GM12865 (cell line): ENCODE measurements at regions not wholly inside any gene's neighbourhood (a gene's known extent, or its start where the extent isn't known, plus 50 kb on each side); places are given as distances from the start of the nearest gene placed in this dataset.

Source experiments
- DNase-seq: peaks from one replicate; pipeline ENCODE4 v3.0.0; 2010; ENCODE audit warnings: low read depth
- H3K4me3 ChIP-seq: 2 replicates; pipeline ENCODE4 v1.5.1; 2011; ENCODE audit warnings: mild to moderate bottlenecking, low read depth, low read length, control low read depth
- TF ChIP-seq, protein P1 (sequence below): IDR thresholded peaks from 2 replicates; pipeline ENCODE4 v1.5.1; 2011; ENCODE audit warnings: low read length, control low read depth, low read depth, inconsistent platforms; ENCODE audit not compliant: insufficient read depth; ENCODE audit errors: missing control alignments

DNA sequence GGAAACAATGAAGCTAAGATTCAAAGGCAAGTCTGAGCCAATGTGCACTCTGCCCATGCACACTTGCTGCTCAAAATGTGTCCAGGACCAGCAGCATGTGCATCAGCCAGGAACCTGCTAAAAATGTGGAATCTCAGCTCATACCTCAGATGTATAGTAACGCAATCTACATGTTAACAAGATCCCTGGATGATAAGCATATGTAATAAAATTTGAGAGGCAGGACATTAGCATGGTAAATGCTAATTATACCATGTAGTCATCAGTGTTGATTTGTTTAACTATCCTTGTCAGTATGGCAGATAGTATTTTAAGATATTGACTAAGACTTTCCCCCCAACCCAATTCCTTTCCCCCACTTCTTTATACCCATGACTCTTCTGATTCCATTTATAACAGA, 379.6 kb downstream of the TOX3 start:
- H3K4me3 ChIP-seq, result no peak overlapping the region
- DNase-seq, result no peak
- TF ChIP-seq, protein P1, sequence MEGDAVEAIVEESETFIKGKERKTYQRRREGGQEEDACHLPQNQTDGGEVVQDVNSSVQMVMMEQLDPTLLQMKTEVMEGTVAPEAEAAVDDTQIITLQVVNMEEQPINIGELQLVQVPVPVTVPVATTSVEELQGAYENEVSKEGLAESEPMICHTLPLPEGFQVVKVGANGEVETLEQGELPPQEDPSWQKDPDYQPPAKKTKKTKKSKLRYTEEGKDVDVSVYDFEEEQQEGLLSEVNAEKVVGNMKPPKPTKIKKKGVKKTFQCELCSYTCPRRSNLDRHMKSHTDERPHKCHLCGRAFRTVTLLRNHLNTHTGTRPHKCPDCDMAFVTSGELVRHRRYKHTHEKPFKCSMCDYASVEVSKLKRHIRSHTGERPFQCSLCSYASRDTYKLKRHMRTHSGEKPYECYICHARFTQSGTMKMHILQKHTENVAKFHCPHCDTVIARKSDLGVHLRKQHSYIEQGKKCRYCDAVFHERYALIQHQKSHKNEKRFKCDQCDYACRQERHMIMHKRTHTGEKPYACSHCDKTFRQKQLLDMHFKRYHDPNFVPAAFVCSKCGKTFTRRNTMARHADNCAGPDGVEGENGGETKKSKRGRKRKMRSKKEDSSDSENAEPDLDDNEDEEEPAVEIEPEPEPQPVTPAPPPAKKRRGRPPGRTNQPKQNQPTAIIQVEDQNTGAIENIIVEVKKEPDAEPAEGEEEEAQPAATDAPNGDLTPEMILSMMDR, result no peak

DNA sequence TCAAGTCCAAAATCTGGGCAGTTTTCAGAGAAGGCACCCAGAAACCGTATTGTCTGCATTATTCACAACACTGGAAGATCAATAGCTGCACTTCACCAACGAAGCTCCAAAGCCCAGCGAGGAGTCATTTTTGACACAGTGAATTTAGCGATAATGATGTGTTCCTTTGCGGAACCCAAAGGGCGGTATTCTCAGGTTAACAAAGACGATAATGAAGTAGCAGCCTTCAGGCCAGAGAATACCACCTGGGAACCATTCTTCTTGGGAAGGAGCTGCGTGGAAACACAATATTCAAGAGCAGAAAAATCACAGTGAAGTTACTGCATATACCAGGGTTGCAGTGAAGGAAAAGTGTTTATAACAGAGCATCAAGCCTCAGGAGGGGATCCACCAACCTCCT, 381.0 kb downstream of the TOX3 start:
- DNase-seq, result no peak
- TF ChIP-seq, protein P1, result no peak
- H3K4me3 ChIP-seq, result no peak overlapping the region

DNA sequence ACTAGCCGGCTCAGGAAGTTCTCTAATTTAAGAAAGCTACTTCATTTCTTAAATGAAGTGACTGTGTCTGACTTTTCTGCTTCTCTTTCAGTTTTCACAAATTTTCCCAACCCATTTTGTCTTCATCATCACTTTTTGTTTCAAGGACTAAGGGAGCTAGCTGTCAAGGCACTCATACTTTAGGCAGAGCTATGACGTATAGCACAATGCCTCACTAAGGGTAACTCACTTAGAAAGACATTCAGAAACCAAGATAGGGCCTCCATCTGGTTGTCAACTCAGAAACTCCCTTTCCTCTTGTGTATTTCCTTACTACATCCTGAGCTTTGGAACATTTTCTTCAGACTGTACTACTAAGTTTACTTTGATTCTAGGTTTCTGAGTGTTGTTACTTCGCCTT, 397.9 kb downstream of the TOX3 start:
- H3K4me3 ChIP-seq, result no peak overlapping the region
- TF ChIP-seq, protein P1, result no peak
- no peak for DNase-seq

DNA sequence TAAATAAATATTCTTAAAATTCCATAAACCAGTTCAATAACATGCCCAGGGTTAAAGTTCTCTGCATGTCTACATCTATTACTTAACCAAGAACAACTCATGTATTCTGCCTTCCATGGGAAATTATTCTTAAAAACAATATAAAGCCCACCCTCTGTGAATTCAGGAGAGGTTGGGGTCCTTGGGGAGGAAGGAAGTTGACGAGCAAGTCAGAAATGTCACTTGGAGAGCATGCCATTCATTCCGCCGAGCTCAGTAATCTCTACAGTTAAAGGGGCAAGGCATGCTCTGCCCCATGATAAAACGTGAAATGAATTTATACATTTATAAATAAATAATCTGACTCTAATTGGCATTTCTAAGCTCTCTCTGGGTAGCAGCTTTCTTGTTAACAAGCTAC, 405.1 kb downstream of the TOX3 start:
- DNase-seq, result no peak
- TF ChIP-seq, protein P1, result no peak
- no peak overlapping the region for H3K4me3 ChIP-seq

DNA sequence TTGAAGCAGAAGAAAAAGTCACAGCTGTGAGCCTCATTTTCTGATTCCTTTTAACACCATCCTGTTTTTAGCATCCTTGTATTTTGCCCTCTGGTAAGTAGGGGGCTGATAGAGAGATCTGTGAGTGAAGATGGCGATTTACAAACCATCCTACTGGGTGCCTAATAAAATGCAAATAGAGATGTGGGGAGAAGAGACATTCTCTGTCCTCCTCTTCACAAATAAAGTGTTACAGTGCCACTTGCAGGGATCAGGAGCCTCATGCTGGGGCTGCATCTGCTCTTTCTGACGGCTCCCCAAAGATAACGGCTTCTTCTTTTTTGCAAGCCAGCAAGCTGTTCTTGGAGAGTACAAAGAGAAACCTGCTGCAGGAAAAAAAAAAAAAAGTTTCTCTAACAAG, 418.6 kb downstream of the TOX3 start:
- H3K4me3 ChIP-seq, result no peak overlapping the region
- TF ChIP-seq, protein P1, result no peak
- no peak for DNase-seq

DNA sequence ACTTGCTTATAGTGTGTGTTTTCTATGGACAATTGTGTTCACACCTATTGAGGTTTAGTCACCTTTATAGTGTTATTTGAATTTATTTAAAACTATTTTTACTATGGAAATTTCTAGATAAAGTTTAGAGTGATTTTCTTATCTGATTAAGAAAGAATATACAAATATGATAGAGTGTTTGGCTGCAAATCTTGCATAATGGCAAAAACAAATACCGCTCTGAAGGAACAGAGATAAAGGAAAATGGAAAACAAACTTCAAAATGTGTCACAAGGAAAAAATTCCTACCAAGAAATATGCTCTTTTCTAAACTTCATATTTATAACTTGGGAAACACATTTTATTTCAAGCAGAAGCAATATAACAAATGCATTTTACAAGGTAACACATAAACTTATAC, 423.1 kb downstream of the TOX3 start:
- TF ChIP-seq, protein P1, result no peak
- H3K4me3 ChIP-seq, result no peak overlapping the region
- DNase-seq, result no peak

DNA sequence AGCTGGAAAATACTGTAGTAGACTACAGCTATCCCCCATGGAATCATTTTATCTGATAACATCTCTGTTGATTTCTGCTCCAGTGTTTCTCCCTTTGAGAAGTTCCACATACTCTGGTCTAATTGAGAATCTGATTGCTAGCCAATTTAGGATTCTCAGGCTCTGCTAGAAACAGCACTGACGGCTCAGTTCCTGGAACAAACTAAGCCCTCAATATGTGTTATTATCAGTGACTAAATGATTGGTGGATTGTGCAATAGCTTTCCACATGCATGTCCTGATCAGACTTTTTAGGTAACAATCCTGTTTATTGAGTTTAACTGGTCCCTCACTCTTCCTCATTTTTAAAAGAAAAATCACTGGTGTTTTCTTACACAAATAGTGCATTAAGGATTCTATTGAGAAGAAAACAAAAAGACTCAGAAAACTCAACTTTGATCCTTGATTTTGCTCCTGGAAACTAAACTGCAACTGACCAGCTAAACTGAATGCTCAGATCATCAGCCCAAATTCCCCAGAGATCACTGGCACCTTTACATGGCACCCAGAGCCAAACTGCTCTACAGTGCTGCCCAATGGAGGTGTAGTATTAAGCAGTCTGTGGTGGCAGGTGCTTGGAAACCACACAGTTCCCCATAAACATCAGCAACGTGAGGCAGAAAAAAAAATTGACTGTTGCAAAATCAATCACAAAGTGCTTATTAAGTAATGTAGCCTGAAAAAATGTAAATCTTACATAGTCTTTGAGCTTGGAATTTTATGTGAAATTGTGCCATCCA, 423.7 kb downstream of the TOX3 start:
- TF ChIP-seq, protein P1, result no peak
- DNase-seq, result no peak
- H3K4me3 ChIP-seq, result no peak overlapping the region
